Progenitor cell of endocrine pancreas (in vitro differentiated cells): ENCODE measurements at regions not wholly inside any gene's neighbourhood (a gene's known extent, or its start where the extent isn't known, plus 50 kb on each side); places are given as distances from the start of the nearest gene placed in this dataset.

Experiments
- DNase-seq: peaks from one replicate; pipeline ENCODE4 v3.0.0; 2021; ENCODE audit warnings: low spot score; ENCODE audit not compliant: unreplicated experiment
- H3K27ac Mint-ChIP-seq: 2 replicates; pipeline ENCODE4 v1.8.0; 2021; ENCODE audit warnings: mild to moderate bottlenecking, moderate library complexity, mixed read lengths
- H3K27me3 Mint-ChIP-seq: 2 replicates; pipeline ENCODE4 v1.8.0; 2021; ENCODE audit warnings: mixed read lengths
- H3K36me3 Mint-ChIP-seq: 2 replicates; pipeline ENCODE4 v1.8.0; 2022; ENCODE audit warnings: mixed read lengths; ENCODE audit not compliant: insufficient read depth
- H3K4me1 Mint-ChIP-seq: 2 replicates; pipeline ENCODE4 v1.8.0; 2021; ENCODE audit warnings: low read depth, mixed read lengths
- H3K4me3 Mint-ChIP-seq: 2 replicates; pipeline ENCODE4 v1.8.0; 2021; ENCODE audit warnings: low read depth, mild to moderate bottlenecking, moderate library complexity, mixed read lengths
- H3K9me3 Mint-ChIP-seq: 2 replicates; pipeline ENCODE4 v1.8.0; 2021; ENCODE audit warnings: low read depth, mixed read lengths
- CTCF ChIP-seq: fragments of 200-600 bp; sonication (generic); IDR thresholded peaks from one replicate; pipeline ENCODE4 v1.5.0; 2021; ENCODE audit warnings: antibody characterized with exemption, mild to moderate bottlenecking; ENCODE audit not compliant: unreplicated experiment

DNA sequence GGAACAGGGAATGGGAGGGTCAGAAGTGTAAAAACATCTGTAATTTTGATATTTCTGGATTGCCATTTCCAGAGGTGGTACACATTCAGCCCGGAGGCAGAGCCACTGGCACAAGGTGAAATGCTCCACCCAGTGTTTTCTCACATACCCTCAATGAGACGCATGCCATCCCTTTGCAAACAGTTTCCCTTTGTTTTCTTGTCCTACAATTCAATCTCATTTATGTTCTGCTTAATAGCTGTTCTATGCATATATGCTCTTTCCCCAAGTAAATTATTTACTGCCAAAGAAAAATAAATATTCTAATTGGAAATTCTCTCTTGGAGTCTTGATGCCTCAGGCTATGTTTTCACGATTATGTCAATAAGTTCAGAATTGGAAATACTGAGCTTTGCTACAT, 369.7 kb upstream of the AKR1E2 start:
- Mint-ChIP-seq H3K27ac (no peak overlapping the region), H3K4me3 (no peak overlapping the region), H3K9me3 (no peaks in the 10 kb centered on the region), H3K4me1 (peaks cover 12% of the 10 kb centered on the region), H3K27me3 (no peaks in the 10 kb centered on the region), H3K36me3 (no peaks in the 10 kb centered on the region)
- DNase-seq: no peak
- no peak for TF ChIP-seq CTCF

- no peaks in the 10 kb centered on the region for H3K9me3 Mint-ChIP-seq
- H3K27ac Mint-ChIP-seq: no peak overlapping the region
- no peak for DNase-seq
- no peaks in the 10 kb centered on the region for H3K27me3 Mint-ChIP-seq
- no peak for TF ChIP-seq CTCF
- H3K4me3 Mint-ChIP-seq: no peak overlapping the region
- no peaks in the 10 kb centered on the region for H3K36me3 Mint-ChIP-seq
- peaks cover 20% of the 10 kb centered on the region for H3K4me1 Mint-ChIP-seq
Observed at GRCh38 chr10:4453950-4454349, 372.1 kb upstream of the AKR1E2 start.

GRCh38 chr10:4453276-4453675, 372.7 kb upstream of the AKR1E2 start:
- H3K9me3 Mint-ChIP-seq: no peaks in the 10 kb centered on the region
- H3K36me3 Mint-ChIP-seq: no peaks in the 10 kb centered on the region
- H3K4me3 Mint-ChIP-seq: no peak overlapping the region
- TF ChIP-seq CTCF: no peak
- H3K4me1 Mint-ChIP-seq: peaks cover 20% of the 10 kb centered on the region
- DNase-seq: no peak
- no peaks in the 10 kb centered on the region for H3K27me3 Mint-ChIP-seq
- no peak overlapping the region for H3K27ac Mint-ChIP-seq

GRCh38 chr10:4450981-4451908, 374.8 kb upstream of the AKR1E2 start:
- TF ChIP-seq CTCF: no peak
- peaks cover 20% of the 10 kb centered on the region for H3K4me1 Mint-ChIP-seq
- H3K27me3 Mint-ChIP-seq: no peaks in the 10 kb centered on the region
- no peaks in the 10 kb centered on the region for H3K36me3 Mint-ChIP-seq
- DNase-seq: no peak
- no peak overlapping the region for H3K27ac Mint-ChIP-seq
- H3K4me3 Mint-ChIP-seq: no peak overlapping the region
- no peaks in the 10 kb centered on the region for H3K9me3 Mint-ChIP-seq

- no peak for TF ChIP-seq CTCF
- no peak overlapping the region for H3K27ac Mint-ChIP-seq
- no peak for DNase-seq
- H3K4me3 Mint-ChIP-seq: no peak overlapping the region
- H3K36me3 Mint-ChIP-seq: no peaks in the 10 kb centered on the region
- H3K4me1 Mint-ChIP-seq: peaks cover 20% of the 10 kb centered on the region
- no peaks in the 10 kb centered on the region for H3K27me3 Mint-ChIP-seq
- peaks cover under 1% of the 10 kb centered on the region for H3K9me3 Mint-ChIP-seq
Observed at GRCh38 chr10:4450169-4450568, 375.8 kb upstream of the AKR1E2 start.
